NCI-H82 treated with DMSO at 0.1 percent for 48 hours (cell line): ENCODE measurements at regions not wholly inside any gene's neighbourhood (a gene's known extent, or its start where the extent isn't known, plus 50 kb on each side); places are given as distances from the start of the nearest gene placed in this dataset.
A peak's percentile ranks its signal among the peaks of the same experiment; 100 is the strongest.
"Not testable (repeated sequence)": the region's sequence is repeated elsewhere in the genome, so short reads cannot be mapped to it uniquely, and the experiment has no call there.

Experiments used
- DNase-seq: peaks from one replicate; lab custom pipeline; 2025; ENCODE audit not compliant: unreplicated experiment; lab: John Stamatoyannopoulos, UW

DNA sequence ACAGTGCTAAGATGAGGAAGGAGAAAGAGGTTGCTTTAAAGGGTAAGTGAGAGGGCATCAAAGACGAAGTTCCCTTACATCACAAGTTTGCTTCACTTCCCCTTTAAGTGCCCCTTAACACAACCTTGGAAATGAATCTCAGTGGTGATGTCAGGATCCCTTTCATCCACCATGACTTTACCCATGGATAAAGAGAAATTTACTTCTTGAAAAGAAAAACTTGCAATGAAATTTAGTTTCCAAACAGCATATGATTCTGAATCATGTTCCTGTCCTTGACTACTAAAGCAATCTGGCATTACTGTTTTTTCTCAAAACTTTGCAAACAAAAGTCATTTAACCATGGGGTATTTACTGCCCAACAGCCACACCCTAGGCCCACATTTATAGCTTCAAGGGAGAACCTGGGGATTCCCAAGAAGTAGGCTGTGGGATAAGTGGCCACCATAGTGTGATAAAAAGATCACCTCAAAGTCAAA is 135.9 kb downstream of the ITGB8 start:
- no peak for DNase-seq

DNA sequence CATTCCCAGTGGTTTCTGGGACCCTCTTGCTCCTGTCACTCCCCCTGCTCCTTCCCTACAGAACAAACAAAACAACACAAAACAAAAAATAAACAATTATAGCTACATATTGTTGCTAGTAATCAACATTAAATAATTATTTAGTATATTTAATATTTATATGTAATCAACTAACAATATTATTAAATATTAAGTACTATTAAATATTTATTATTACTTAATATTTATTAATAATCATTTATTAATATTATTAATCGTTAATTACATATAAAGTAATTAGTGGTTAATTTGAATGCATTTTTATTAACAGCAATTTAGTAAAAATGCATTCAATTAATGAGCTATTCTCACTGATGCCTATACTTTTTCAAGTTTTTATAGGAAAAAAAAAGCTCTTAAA is 139.4 kb downstream of the ITGB8 start:
- DNase-seq, result no peak

DNA sequence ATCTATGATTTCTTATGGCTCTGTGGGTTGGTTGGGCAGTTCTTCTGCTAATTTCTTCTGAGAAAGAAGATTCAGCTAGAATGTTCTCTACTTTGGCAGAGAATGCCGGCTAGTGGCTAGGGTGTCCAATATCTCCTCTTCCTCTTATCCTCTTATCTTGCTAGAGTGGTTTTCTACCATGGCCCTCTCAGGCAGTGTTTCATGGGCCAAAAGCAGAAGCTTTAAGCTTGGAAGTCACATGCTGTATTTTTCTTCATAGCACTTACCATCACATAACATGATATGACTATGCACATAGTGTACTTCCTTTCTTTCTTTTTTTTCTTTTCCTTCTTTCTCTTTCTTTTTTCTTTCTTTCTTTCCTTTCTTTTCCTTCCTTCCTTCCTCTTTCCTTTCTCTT is 140.0 kb downstream of the ITGB8 start:
- DNase-seq, result no peak

DNA sequence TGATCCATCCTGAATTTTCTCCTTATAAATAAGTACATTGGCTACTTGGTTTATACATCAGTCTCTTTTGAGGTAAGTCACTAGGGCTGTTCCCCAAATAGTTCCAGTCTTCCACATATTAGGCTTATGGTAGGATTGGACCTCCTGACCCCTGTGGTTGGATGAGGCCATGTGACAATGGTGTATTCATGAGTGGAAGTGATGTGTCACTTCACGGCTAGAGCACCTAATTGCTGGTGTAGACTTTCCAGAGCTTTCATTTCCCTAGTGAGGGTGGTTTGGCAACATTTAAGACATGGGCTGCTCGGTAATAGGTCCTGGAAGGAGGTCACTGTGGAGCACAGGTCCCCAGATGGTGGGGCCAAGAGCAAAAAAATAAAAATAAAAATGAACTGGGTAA is 141.2 kb upstream of the ABCB5 start:
- no peak for DNase-seq

DNA sequence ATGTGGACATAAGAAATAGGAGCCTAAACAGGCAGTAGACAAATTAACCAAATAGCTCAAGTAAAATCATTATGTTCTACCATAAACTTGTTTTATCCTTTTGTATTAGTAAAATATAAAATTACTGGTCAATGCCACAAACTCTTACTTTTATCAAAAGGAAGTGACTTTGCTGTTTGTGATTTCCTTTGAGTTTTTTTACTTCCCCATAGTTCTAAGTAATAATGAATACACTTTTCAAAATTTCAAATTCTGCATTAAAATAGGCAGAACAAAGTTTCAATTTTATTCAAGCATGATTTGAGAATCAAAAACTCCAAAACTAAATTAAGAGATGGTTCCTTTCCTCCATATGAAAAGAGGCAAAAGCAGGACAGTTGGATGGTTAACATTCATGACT is 139.7 kb upstream of the ABCB5 start:
- no peak for DNase-seq

DNA sequence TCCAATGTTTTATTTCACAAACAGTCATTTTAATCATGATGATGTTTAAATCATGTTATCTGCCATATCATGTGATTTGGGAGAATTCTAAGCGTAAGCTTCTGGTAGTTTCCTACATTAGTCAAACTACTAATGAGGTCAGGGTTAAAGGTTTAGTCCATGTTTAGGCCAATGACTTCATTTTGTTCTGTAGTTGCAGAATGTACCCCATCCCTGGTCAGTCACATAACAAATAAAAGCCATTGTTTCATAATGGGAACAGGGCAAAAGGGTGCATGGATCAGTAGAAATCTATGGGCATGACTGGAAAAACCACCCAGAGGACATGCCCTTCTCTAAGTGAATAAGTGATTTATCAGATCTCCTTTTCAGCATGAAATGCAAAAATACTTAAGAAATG is 138.4 kb upstream of the ABCB5 start:
- no peak for DNase-seq

DNA sequence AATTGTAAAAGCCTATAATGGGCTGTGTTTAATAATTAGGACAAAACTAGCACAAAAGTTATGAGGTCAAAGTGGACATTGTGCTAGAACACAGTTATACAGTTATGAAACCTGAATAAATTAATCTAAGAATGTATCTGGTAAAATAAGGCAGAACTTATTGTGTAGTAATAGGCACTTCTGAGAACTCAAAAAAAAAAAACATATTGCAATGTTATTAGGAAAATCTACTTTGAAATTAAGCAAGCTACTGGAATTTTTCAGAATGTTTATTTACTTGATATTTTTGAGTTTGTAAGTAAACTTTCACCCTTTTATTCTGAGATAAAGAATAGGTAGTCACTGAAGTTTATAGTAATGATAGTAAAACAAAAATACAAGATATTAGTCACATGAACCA is 135.8 kb upstream of the ABCB5 start:
- no peak for DNase-seq

DNA sequence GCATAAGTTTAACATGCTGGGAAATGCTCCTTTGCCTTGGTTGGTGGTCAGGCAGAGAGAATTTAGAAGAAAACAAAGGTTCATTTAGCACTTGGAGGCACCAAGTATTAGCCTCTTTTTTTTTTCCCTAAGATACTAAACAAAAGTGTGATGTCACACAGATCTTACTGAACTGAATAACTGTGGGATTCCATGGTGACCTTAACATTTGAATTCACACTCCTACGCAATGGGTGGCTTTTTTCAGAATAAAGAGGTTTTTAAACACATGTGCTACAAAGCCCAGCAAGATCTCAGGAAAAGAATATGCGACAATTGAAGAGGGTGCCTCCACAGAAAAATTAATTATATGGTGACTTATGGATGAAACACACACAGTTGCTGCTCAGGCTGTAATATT is 133.4 kb upstream of the ABCB5 start:
- no peak for DNase-seq

DNA sequence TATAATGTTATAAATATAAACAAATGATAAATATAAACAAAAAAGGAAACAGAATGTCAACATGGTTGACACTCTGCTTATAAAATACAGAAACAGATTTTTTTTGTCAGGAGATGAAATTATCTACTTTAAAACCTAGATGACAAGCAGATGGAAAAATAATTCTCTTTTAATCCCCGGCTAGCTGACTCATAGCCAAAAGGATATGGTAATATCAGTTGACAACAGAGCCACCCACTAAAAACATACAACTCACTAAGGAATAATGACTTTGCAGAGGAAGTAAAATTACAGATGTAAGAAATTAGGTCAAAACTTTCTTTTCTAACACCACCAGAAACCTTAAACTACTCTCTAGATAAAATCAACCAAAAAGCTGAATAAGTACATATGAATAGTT is 131.1 kb upstream of the ABCB5 start:
- no peak for DNase-seq

DNA sequence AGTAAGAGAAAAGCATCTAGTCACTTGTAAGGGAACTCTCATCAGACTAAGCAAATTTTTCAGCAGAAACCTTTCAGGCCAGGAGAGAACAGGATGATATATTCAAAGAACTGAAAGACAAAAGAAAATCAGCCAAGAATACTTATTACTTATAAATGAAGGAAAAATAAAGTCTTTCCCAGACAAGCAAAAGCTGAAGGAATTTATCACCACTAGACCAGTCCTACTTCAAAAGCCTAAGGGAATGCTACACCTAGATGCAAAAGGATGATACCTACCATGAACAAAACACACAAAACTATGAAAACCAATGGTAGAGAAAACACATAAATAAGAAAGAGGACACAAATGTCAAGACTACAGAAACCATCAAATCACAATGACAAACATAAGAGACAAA is 126.6 kb upstream of the ABCB5 start:
- no peak for DNase-seq

DNA sequence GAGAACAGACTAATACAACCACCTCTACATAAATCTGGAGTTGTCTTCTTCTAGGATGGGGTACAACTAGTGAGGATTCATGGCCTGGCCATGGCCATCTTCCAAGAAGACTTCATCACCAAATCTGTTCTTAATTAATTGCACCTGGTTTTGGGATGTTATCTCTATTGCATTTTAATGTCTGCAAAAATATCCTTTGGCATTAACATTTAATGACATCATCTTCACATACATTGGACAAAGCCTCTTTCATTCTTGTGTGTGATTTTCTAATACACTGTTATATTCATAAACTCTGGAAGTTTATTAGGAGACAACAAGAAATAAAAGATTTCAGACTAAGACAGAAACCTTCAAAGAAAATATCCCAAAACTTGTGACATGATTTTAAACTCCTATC is 124.2 kb upstream of the ABCB5 start:
- DNase-seq, result no peak

DNA sequence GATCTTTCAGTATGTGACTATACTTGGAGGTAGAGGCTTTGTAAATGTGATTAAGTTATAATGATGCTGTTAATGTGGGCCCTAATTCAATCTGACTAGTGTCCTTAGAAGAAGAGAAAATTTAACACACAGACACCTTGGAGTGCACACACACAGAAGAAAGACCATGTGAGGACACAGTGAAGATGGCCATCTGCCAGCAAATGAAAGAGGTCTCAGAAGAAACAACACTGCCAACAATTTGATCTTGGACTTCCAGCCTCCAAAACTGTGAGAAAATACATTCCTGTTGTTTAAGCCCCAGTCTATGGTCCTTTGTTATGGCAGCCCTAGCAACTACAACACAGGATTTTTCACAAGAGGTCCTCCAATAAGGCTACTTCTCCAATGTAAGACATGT is 120.9 kb upstream of the ABCB5 start:
- DNase-seq, result no peak

DNA sequence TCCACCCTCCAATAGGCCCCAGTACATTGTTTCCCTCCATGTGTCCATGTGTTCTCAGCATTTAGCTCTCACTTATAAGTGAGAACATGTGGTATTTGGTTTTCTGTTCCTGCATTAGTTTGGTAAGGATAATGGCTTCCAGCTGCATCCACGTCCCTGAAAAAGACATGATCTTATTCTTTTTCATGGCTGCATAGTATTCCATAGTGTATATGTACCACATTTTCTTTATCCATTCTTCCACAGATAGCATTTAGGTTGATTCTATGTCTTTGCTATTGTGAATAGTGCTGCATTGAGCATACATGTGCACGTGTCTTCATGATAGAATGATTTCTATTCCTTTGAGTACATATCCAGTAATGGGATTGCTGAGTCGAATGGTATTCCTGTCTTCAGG is 114.0 kb upstream of the ABCB5 start:
- not testable (repeated sequence) for DNase-seq

DNA sequence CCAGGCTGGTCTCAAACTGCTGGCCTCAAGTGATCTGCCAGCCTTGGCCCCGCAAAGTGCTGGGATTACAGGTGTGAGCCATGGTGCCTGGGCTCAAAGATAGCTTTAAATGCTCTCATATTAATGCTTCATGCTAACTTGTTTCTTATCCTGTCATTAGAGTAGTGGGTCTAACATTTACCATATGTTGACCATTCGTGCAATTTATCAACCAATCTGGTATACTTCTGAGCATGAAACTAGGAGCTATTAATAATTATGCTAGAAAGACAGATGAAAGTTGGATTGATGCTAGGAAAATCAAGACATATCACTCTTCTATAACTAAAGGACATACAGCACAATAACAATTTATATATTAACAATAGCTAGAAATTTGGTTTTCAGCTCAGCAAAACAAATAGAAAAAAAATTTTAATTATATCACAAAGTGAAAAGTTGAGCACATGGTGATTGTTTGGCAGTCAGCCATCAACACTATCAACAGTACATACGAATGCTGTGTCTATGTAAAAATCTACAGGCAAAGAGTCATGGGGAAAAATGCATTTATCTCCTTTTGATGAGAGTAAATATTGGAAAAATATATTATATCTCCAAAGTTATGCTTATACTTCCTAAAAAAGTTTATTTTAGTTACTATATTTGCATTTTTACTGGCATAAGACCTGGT is 112.1 kb upstream of the ABCB5 start:
- DNase-seq, result no peak

DNA sequence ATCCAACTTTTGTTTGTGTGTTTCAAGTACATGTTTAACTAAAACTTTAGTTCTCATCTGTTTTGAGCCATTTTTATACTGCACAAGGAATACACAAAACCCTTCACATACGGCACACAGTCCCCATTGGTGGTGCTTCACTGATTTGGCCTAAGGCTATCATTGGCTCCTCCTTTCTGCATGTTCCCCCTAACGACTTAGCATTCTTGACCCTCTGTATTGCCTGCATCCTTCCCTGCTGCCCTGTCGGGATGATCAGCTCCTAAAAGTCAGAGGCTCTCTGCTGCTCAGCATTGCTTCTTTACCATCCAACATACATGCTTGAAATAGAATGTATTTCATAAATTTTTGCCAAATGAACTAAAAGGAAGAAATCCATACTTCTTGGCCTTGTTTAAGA is 111.4 kb upstream of the ABCB5 start:
- DNase-seq, result no peak

DNA sequence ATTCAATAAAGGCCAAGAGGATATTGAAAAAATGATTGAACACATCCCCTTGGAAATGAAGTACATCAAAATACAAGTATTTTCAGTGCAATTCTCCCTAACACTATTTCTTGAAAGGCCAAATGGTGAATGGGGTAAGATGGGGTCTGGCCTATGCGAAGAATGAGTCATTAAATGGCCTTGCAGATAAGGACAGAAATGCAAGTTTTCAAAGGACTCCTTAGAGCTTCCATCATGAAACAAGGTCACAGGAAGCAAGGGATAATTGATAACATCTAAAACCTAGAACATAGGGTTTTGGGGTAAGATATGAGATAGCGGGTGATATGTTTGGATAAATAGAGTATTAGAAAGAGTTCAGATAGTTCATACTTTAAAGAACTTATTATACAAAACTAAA is 109.3 kb upstream of the ABCB5 start:
- DNase-seq, result no peak

DNA sequence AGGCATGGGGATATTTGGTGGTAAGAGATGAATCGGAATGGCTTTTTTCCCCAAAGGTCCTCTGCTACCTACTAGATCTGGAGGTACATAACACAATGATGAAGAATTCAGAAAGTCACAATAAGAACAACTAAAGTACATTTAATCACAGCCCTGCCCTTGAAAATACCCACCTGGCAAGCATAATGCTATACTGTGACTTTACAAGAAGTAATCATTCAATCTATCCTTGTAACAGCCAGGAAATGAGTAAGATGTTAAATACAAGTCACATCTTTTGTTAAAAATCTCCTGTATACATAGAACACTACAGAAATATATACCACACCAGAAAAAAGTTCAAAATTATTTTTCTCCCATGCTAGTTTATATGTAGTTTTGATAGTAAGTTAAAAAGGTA is 108.3 kb upstream of the ABCB5 start:
- no peak for DNase-seq

DNA sequence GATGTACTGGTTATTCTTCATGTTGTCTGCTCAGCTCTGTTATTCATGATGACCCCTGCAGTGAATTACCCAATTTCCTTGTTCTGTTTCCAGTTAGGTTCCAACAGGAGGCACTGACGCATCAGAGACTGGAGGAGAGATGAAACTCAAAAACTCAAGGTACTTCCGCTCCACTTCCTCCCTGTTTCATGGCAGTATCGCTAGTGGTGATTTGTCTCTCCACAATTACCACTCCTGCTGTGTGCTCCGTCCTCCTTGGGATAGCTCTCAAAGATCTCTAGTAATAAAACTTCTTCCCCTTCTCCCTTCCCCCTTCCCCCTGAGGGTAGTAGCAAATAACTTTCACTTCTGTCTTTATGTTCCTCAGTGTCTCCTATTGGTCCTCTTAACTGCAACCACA is 107.4 kb upstream of the ABCB5 start:
- no peak for DNase-seq

DNA sequence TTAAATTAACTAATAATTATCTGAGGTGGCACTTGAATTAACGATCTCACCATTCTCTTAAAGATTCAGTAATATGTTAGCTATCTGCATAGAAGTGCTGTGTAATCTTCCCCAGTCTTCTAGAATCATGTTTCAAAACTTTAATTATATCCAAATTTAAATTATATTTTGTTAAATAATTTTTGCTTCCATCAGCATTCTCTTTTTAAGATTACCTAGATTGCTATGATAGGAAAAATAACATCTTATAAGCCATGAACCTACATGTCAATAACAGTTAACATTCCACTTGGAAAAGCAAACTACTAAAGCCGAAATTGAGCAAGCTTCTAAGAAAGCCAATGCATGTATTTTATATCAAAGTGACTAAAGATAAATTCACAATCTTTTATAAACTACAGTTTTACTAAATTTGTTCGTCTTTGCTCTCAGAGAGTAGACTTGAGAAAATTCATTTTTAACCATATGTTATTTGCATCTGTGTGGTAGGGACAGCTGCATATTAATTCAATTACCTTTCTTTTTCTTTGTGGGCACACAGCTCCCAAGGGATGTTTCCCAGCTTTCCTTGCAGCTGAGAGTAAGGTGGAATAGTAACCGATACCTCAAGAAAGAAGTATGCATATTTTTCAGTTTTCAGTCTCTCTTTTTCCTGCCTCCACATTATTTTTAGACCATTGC is 105.4 kb upstream of the ABCB5 start:
- DNase-seq, result no peak

DNA sequence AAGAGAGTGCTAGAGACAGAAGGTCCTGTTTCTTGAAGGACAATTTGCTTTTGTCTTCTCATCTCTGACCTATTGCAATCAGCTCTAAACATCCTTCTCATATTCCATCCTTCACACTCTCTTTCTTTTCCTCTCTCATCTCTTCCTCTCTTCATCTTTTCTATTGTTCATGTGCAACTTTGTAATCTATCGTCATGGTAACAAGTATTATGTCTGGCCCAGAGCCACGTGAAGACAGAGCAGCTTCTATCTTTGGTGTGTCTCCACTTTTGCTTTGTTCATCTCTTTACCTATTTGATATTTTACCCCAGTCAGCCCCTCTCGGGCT is 104.9 kb upstream of the ABCB5 start:
- no peak for DNase-seq

DNA sequence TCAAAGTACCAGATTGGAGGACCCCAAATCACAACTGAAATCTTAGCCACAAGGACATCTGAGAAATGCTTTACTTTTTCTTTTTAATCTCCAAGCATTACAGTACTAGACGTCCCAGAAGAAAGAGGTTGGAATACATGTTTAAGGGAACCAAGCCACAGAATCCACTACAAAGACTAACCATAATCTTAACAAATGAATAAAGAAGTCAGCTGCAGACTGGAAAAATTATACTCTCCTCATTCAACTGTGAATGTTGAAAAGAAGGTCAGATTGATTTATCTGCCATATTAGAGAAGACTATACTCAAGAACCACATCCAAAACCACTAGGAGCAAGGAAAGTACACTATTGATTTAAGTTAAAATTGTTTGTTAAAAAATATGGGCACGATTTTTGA is 102.1 kb upstream of the ABCB5 start:
- DNase-seq, result no peak

DNA sequence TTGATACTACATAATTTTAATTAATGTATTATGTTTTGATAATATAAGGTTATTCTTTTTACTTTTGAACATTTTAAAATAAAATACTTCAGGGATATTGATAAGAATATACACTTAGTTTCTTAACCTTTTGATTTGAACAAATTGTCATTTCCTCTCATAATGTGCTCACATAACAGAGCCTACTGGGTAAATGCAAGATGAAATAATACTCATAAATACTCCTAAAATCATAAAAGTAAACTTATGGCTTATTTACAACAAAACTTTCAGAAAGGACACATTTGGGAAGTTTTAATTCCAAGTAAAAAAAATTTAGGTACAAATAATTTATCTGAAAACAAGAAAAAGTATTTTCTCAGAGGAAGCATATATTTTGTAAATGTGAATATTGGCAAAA is 101.6 kb upstream of the ABCB5 start:
- no peak for DNase-seq

DNA sequence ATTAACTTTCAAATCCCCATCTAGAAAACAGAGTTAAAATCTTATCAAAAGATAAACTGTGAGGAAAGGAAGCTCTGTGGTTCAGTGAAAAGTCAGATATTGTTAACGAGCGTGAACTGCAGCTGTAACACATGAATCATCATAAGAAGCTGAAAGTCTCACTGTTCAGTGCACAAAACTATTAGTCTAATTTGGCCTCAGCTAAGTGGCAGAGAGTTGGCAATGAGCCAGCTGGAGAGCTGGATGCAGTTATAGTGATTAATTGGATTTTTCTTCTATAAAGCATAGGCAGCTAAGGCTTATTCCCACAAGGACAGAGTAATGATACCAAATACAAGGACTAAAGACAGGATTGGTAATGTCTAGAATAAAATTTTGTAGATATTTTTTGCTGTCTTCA is 101.1 kb upstream of the ABCB5 start:
- DNase-seq, result peak; percentile 97
